ENCODE measurements at regions not wholly inside any gene's neighbourhood (a gene's known extent, or its start where the extent isn't known, plus 50 kb on each side); places are given as distances from the start of the nearest gene placed in this dataset.
"Not testable (repeated sequence)": the region's sequence is repeated elsewhere in the genome, so short reads cannot be mapped to it uniquely, and the experiment has no call there.

GRCh38 chr7:119745280-119745679, 527.7 kb upstream of the KCND2 start:
- not testable (repeated sequence) for H3K4me1 ChIP-seq (ENCODE audit: control insufficient read depth, insufficient read depth, low read length); H3K4me3 ChIP-seq (ENCODE audit: low read depth, low read length); H3K27me3 ChIP-seq (ENCODE audit: control insufficient read depth, insufficient read depth, low read length); H3K9me3 ChIP-seq (ENCODE audit: control insufficient read depth, insufficient read depth, low read length); H3K9ac ChIP-seq (ENCODE audit: low read depth, low read length); H3K36me3 ChIP-seq (ENCODE audit: control insufficient read depth, insufficient read depth, low read length)

- no peaks in the 10 kb centered on the region for H3K9me3 ChIP-seq (ENCODE audit: control insufficient read depth, insufficient read depth, low read length)
- no peak overlapping the region for H3K9ac ChIP-seq (ENCODE audit: low read depth, low read length)
- no peaks in the 10 kb centered on the region for H3K27me3 ChIP-seq (ENCODE audit: control insufficient read depth, insufficient read depth, low read length)
- H3K4me3 ChIP-seq (ENCODE audit: low read depth, low read length) = no peak overlapping the region
- no peaks in the 10 kb centered on the region for H3K4me1 ChIP-seq (ENCODE audit: control insufficient read depth, insufficient read depth, low read length)
- no peaks in the 10 kb centered on the region for H3K36me3 ChIP-seq (ENCODE audit: control insufficient read depth, insufficient read depth, low read length)
Observed at GRCh38 chr7:119748251-119748860, 524.6 kb upstream of the KCND2 start.

GRCh38 chr7:119748991-119749390, 524.0 kb upstream of the KCND2 start:
- Histone ChIP-seq H3K9me3 (ENCODE audit: control insufficient read depth, insufficient read depth, low read length) (no peaks in the 10 kb centered on the region), H3K4me3 (ENCODE audit: low read depth, low read length) (no peak overlapping the region), H3K27me3 (ENCODE audit: control insufficient read depth, insufficient read depth, low read length) (no peaks in the 10 kb centered on the region), H3K4me1 (ENCODE audit: control insufficient read depth, insufficient read depth, low read length) (no peaks in the 10 kb centered on the region), H3K36me3 (ENCODE audit: control insufficient read depth, insufficient read depth, low read length) (no peaks in the 10 kb centered on the region), H3K9ac (ENCODE audit: low read depth, low read length) (no peak overlapping the region)

- no peak overlapping the region for H3K9ac ChIP-seq (ENCODE audit: low read depth, low read length)
- H3K36me3 ChIP-seq (ENCODE audit: control insufficient read depth, insufficient read depth, low read length) = no peaks in the 10 kb centered on the region
- H3K9me3 ChIP-seq (ENCODE audit: control insufficient read depth, insufficient read depth, low read length) = no peaks in the 10 kb centered on the region
- peaks cover 9% of the 10 kb centered on the region for H3K4me1 ChIP-seq (ENCODE audit: control insufficient read depth, insufficient read depth, low read length)
- H3K4me3 ChIP-seq (ENCODE audit: low read depth, low read length) = no peak overlapping the region
- H3K27me3 ChIP-seq (ENCODE audit: control insufficient read depth, insufficient read depth, low read length) = no peaks in the 10 kb centered on the region
Observed at GRCh38 chr7:119756687-119757086, 516.3 kb upstream of the KCND2 start.

- H3K36me3 ChIP-seq (ENCODE audit: control insufficient read depth, insufficient read depth, low read length) = no peaks in the 10 kb centered on the region
- no peak overlapping the region for H3K4me3 ChIP-seq (ENCODE audit: low read depth, low read length)
- peaks cover 9% of the 10 kb centered on the region for H3K4me1 ChIP-seq (ENCODE audit: control insufficient read depth, insufficient read depth, low read length)
- no peaks in the 10 kb centered on the region for H3K9me3 ChIP-seq (ENCODE audit: control insufficient read depth, insufficient read depth, low read length)
- H3K9ac ChIP-seq (ENCODE audit: low read depth, low read length) = no peak overlapping the region
- no peaks in the 10 kb centered on the region for H3K27me3 ChIP-seq (ENCODE audit: control insufficient read depth, insufficient read depth, low read length)
Observed at GRCh38 chr7:119758254-119758653, 514.7 kb upstream of the KCND2 start.

GRCh38 chr7:119761776-119762175, 511.2 kb upstream of the KCND2 start:
- Histone ChIP-seq H3K36me3 (ENCODE audit: control insufficient read depth, insufficient read depth, low read length) (no peaks in the 10 kb centered on the region), H3K27me3 (ENCODE audit: control insufficient read depth, insufficient read depth, low read length) (no peaks in the 10 kb centered on the region), H3K9me3 (ENCODE audit: control insufficient read depth, insufficient read depth, low read length) (no peaks in the 10 kb centered on the region), H3K4me3 (ENCODE audit: low read depth, low read length) (no peak overlapping the region), H3K9ac (ENCODE audit: low read depth, low read length) (no peak overlapping the region), H3K4me1 (ENCODE audit: control insufficient read depth, insufficient read depth, low read length) (no peaks in the 10 kb centered on the region)

GRCh38 chr7:119782286-119782685, 490.7 kb upstream of the KCND2 start:
- Histone ChIP-seq H3K4me1 (ENCODE audit: control insufficient read depth, insufficient read depth, low read length) (no peaks in the 10 kb centered on the region), H3K9me3 (ENCODE audit: control insufficient read depth, insufficient read depth, low read length) (no peaks in the 10 kb centered on the region), H3K36me3 (ENCODE audit: control insufficient read depth, insufficient read depth, low read length) (no peaks in the 10 kb centered on the region), H3K9ac (ENCODE audit: low read depth, low read length) (no peak overlapping the region), H3K27me3 (ENCODE audit: control insufficient read depth, insufficient read depth, low read length) (no peaks in the 10 kb centered on the region), H3K4me3 (ENCODE audit: low read depth, low read length) (no peak overlapping the region)

- no peak overlapping the region for H3K4me3 ChIP-seq (ENCODE audit: low read depth, low read length)
- no peaks in the 10 kb centered on the region for H3K9me3 ChIP-seq (ENCODE audit: control insufficient read depth, insufficient read depth, low read length)
- no peaks in the 10 kb centered on the region for H3K36me3 ChIP-seq (ENCODE audit: control insufficient read depth, insufficient read depth, low read length)
- H3K27me3 ChIP-seq (ENCODE audit: control insufficient read depth, insufficient read depth, low read length) = no peaks in the 10 kb centered on the region
- H3K4me1 ChIP-seq (ENCODE audit: control insufficient read depth, insufficient read depth, low read length) = no peaks in the 10 kb centered on the region
- no peak overlapping the region for H3K9ac ChIP-seq (ENCODE audit: low read depth, low read length)
Observed at GRCh38 chr7:119783799-119784198, 489.2 kb upstream of the KCND2 start.

- H3K4me1 ChIP-seq (ENCODE audit: control insufficient read depth, insufficient read depth, low read length) = no peaks in the 10 kb centered on the region
- H3K4me3 ChIP-seq (ENCODE audit: low read depth, low read length) = no peak overlapping the region
- no peak overlapping the region for H3K9ac ChIP-seq (ENCODE audit: low read depth, low read length)
- no peaks in the 10 kb centered on the region for H3K36me3 ChIP-seq (ENCODE audit: control insufficient read depth, insufficient read depth, low read length)
- H3K27me3 ChIP-seq (ENCODE audit: control insufficient read depth, insufficient read depth, low read length) = no peaks in the 10 kb centered on the region
- no peaks in the 10 kb centered on the region for H3K9me3 ChIP-seq (ENCODE audit: control insufficient read depth, insufficient read depth, low read length)
Observed at GRCh38 chr7:119802147-119802546, 470.8 kb upstream of the KCND2 start.

GRCh38 chr7:119825091-119825655, 447.8 kb upstream of the KCND2 start:
- Histone ChIP-seq H3K27me3 (ENCODE audit: control insufficient read depth, insufficient read depth, low read length) (no peaks in the 10 kb centered on the region), H3K9ac (ENCODE audit: low read depth, low read length) (no peak overlapping the region), H3K9me3 (ENCODE audit: control insufficient read depth, insufficient read depth, low read length) (no peaks in the 10 kb centered on the region), H3K4me1 (ENCODE audit: control insufficient read depth, insufficient read depth, low read length) (no peaks in the 10 kb centered on the region), H3K36me3 (ENCODE audit: control insufficient read depth, insufficient read depth, low read length) (no peaks in the 10 kb centered on the region), H3K4me3 (ENCODE audit: low read depth, low read length) (no peak overlapping the region)

- Histone ChIP-seq H3K4me1 (ENCODE audit: control insufficient read depth, insufficient read depth, low read length) (no peaks in the 10 kb centered on the region), H3K9me3 (ENCODE audit: control insufficient read depth, insufficient read depth, low read length) (no peaks in the 10 kb centered on the region), H3K4me3 (ENCODE audit: low read depth, low read length) (no peak overlapping the region), H3K36me3 (ENCODE audit: control insufficient read depth, insufficient read depth, low read length) (no peaks in the 10 kb centered on the region), H3K9ac (ENCODE audit: low read depth, low read length) (no peak overlapping the region), H3K27me3 (ENCODE audit: control insufficient read depth, insufficient read depth, low read length) (no peaks in the 10 kb centered on the region)
Observed at GRCh38 chr7:119826547-119826946, 446.4 kb upstream of the KCND2 start.

- peaks cover 8% of the 10 kb centered on the region for H3K4me1 ChIP-seq (ENCODE audit: control insufficient read depth, insufficient read depth, low read length)
- no peak overlapping the region for H3K4me3 ChIP-seq (ENCODE audit: low read depth, low read length)
- H3K9ac ChIP-seq (ENCODE audit: low read depth, low read length) = no peak overlapping the region
- H3K9me3 ChIP-seq (ENCODE audit: control insufficient read depth, insufficient read depth, low read length) = no peaks in the 10 kb centered on the region
- no peaks in the 10 kb centered on the region for H3K27me3 ChIP-seq (ENCODE audit: control insufficient read depth, insufficient read depth, low read length)
- no peaks in the 10 kb centered on the region for H3K36me3 ChIP-seq (ENCODE audit: control insufficient read depth, insufficient read depth, low read length)
Observed at GRCh38 chr7:119838444-119838843, 434.5 kb upstream of the KCND2 start.
